Neural cell (in vitro differentiated cells): ENCODE measurements at regions not wholly inside any gene's neighbourhood (a gene's known extent, or its start where the extent isn't known, plus 50 kb on each side); places are given as distances from the start of the nearest gene placed in this dataset.

Experiments
- H2AFZ ChIP-seq: fragments of 200-600, 300-800 bp; sonication (generic), shearing (Covaris generic); 2 replicates; pipeline ENCODE4 v1.6.0; 2014; ENCODE audit warnings: low read depth, mild to moderate bottlenecking, antibody characterized with exemption, low read length, moderate library complexity
- H3F3A ChIP-seq: fragments of 200-600 bp; shearing (Covaris generic); 2 replicates; pipeline ENCODE4 v1.6.1; 2016; ENCODE audit warnings: mild to moderate bottlenecking, moderate library complexity, mixed read lengths, antibody characterized with exemption, low read length; ENCODE audit not compliant: insufficient read depth, poor library complexity, severe bottlenecking
- H3K27ac ChIP-seq: fragments of 200-600, 300-800 bp; sonication (generic), shearing (Covaris generic); 2 replicates; pipeline ENCODE4 v1.5.1; 2014; ENCODE audit warnings: mild to moderate bottlenecking, low read length, moderate library complexity
- H3K27me3 ChIP-seq: fragments of 300-800, 200-600 bp; sonication (generic), shearing (Covaris generic); 2 replicates; pipeline ENCODE4 v1.6.0; 2014; ENCODE audit warnings: mild to moderate bottlenecking, low read depth, low read length, moderate library complexity; ENCODE audit not compliant: insufficient read depth
- H3K36me3 ChIP-seq: fragments of 300-800, 200-600 bp; sonication (generic), shearing (Covaris generic); 2 replicates; pipeline ENCODE4 v1.5.1; 2014; ENCODE audit warnings: mild to moderate bottlenecking, antibody characterized with exemption, low read length, moderate library complexity; ENCODE audit not compliant: insufficient read depth
- H3K4me2 ChIP-seq: fragments of 300-800, 200-600 bp; sonication (generic), shearing (Covaris generic); 2 replicates; pipeline ENCODE4 v1.6.0; 2014; ENCODE audit warnings: mild to moderate bottlenecking, low read length
- H3K4me3 ChIP-seq: fragments of 300-800, 200-600 bp; sonication (generic), shearing (Covaris generic); 2 replicates; pipeline ENCODE4 v1.5.1; 2014; ENCODE audit warnings: mild to moderate bottlenecking, low read length, moderate library complexity
- H3K79me2 ChIP-seq: fragments of 200-600 bp; shearing (Covaris generic); replicated peaks from 2 replicates; pipeline ENCODE4 v1.6.0; 2014; ENCODE audit warnings: mild to moderate bottlenecking, low read length, moderate library complexity; ENCODE audit not compliant: insufficient read depth
- H3K9ac ChIP-seq: fragments of 300-800, 200-600 bp; sonication (generic), shearing (Covaris generic); 2 replicates; pipeline ENCODE4 v1.6.1; 2016; ENCODE audit warnings: mild to moderate bottlenecking, low read length, mixed read lengths
- H3K9me2 ChIP-seq: fragments of 200-600 bp; shearing (Covaris generic); 2 replicates; pipeline ENCODE4 v1.6.1; 2016; ENCODE audit warnings: mild to moderate bottlenecking, low read length, mixed read lengths; ENCODE audit not compliant: insufficient read depth
- H3K9me3 ChIP-seq: fragments of 200-600, 300-800 bp; sonication (generic), shearing (Covaris generic); 2 replicates; pipeline ENCODE4 v1.6.1; 2016; ENCODE audit warnings: mild to moderate bottlenecking, mixed run types, low read length, moderate library complexity, mixed read lengths
- H4K20me1 ChIP-seq: fragments of 200-600 bp; shearing (Covaris generic); 2 replicates; pipeline ENCODE4 v1.6.1; 2016; ENCODE audit warnings: mild to moderate bottlenecking, mixed run types; ENCODE audit not compliant: insufficient read depth
- CTCF ChIP-seq: fragments of 450-650 bp; IDR thresholded peaks from 2 replicates; pipeline ENCODE4 v1.5.1; 2014; ENCODE audit warnings: antibody characterized with exemption, mild to moderate bottlenecking, moderate library complexity; ENCODE audit not compliant: poor library complexity, severe bottlenecking
- EP300 ChIP-seq: fragments of 450-650 bp; conservative IDR thresholded peaks from 2 replicates; pipeline ENCODE4 v1.6.1; 2014; ENCODE audit warnings: antibody characterized with exemption, mild to moderate bottlenecking, moderate library complexity; ENCODE audit not compliant: poor library complexity, severe bottlenecking
- EZH2 ChIP-seq: fragments of 200-600, 300-800 bp; shearing (Covaris generic), sonication (generic); IDR thresholded peaks from 2 replicates; pipeline ENCODE4 v1.6.1; 2014; ENCODE audit warnings: antibody characterized with exemption, low read length, borderline replicate concordance, mild to moderate bottlenecking; ENCODE audit not compliant: insufficient read depth, poor library complexity, severe bottlenecking
- MXI1 ChIP-seq: fragments of 450-650 bp; conservative IDR thresholded peaks from 2 replicates; pipeline ENCODE4 v1.6.1; 2014; ENCODE audit warnings: antibody characterized with exemption, mild to moderate bottlenecking; ENCODE audit not compliant: poor library complexity, severe bottlenecking
- POLR2AphosphoS5 ChIP-seq: IDR thresholded peaks from 2 replicates; pipeline ENCODE4 v1.6.1; 2012
- RAD21 ChIP-seq: fragments of 450-650 bp; conservative IDR thresholded peaks from 2 replicates; pipeline ENCODE4 v1.6.1; 2014; ENCODE audit warnings: antibody characterized with exemption, mild to moderate bottlenecking, moderate library complexity
- REST ChIP-seq: IDR thresholded peaks from 2 replicates; pipeline ENCODE4 v1.6.1; 2012; ENCODE audit warnings: borderline replicate concordance
- SMC3 ChIP-seq: fragments of 450-650 bp; conservative IDR thresholded peaks from 2 replicates; pipeline ENCODE4 v1.6.1; 2014; ENCODE audit warnings: antibody characterized with exemption, mild to moderate bottlenecking, moderate library complexity; ENCODE audit not compliant: poor library complexity
- TAF1 ChIP-seq: IDR thresholded peaks from 2 replicates; pipeline ENCODE4 v1.6.1; 2012; ENCODE audit warnings: low read depth

GRCh38 chr22:48342016-48342415 lies 1485.7 kb downstream of the BRD1 start:
- Histone ChIP-seq H4K20me1 (no peaks in the 10 kb centered on the region), H3K4me2 (no peak overlapping the region), H3F3A (no peaks in the 10 kb centered on the region), H3K36me3 (no peaks in the 10 kb centered on the region), H3K27me3 (no peaks in the 10 kb centered on the region), H3K4me3 (no peak overlapping the region), H3K27ac (no peak overlapping the region), H3K79me2 (no peaks in the 10 kb centered on the region), H3K9ac (no peak overlapping the region), H3K9me2 (no peaks in the 10 kb centered on the region), H2AFZ (no peak overlapping the region), H3K9me3 (no peaks in the 10 kb centered on the region)
- TF ChIP-seq REST (no peak), SMC3 (no peak), EZH2 (no peak), MXI1 (no peak), EP300 (no peak), POLR2AphosphoS5 (no peak), RAD21 (no peak)

- no peaks in the 10 kb centered on the region for H3F3A ChIP-seq
- H3K79me2 ChIP-seq: no peaks in the 10 kb centered on the region
- H3K9me3 ChIP-seq: no peaks in the 10 kb centered on the region
- no peak overlapping the region for H3K4me3 ChIP-seq
- no peaks in the 10 kb centered on the region for H3K36me3 ChIP-seq
- H3K27ac ChIP-seq: no peak overlapping the region
- no peak overlapping the region for H3K9ac ChIP-seq
- TF ChIP-seq POLR2AphosphoS5: no peak
- TF ChIP-seq EP300: no peak
- TF ChIP-seq CTCF: no peak
- TF ChIP-seq TAF1: no peak
- TF ChIP-seq REST: no peak
- TF ChIP-seq SMC3: no peak
- no peak for TF ChIP-seq EZH2
- TF ChIP-seq RAD21: no peak
- TF ChIP-seq MXI1: no peak
- no peak overlapping the region for H2AFZ ChIP-seq
- H3K9me2 ChIP-seq: no peaks in the 10 kb centered on the region
- H3K4me2 ChIP-seq: no peak overlapping the region
- H4K20me1 ChIP-seq: no peaks in the 10 kb centered on the region
- no peaks in the 10 kb centered on the region for H3K27me3 ChIP-seq
Observed at GRCh38 chr22:48340727-48341709, 1486.7 kb downstream of the BRD1 start.
